Right lobe of liver (tissue), 6 donors: ENCODE measurements at regions not wholly inside any gene's neighbourhood (a gene's known extent, or its start where the extent isn't known, plus 50 kb on each side); places are given as distances from the start of the nearest gene placed in this dataset.

Experiments used
- ATAC-seq, 4 donors: fragments of 200-7000 bp; cut with Tn5 transposase; one replicate each; pipeline ENCODE4 v1.9.1; 2020; ENCODE audit warnings: mild to moderate bottlenecking in 4 of 4, moderate library complexity in 4 of 4
- DNase-seq, 3 donors: peaks; one replicate each; pipeline ENCODE4 v3.0.0-alpha.2; 2020
- H3K27ac ChIP-seq, 3 donors: fragments of 200-600 bp; one replicate each; pipeline ENCODE4 v1.8.0; 2022
- H3K27me3 ChIP-seq, 2 donors: fragments of 200-600 bp; one replicate each; pipeline ENCODE4 v1.8.0; 2022
- H3K36me3 ChIP-seq, 4 donors: fragments of 200-600 bp; sonication (generic) in 1 of 4; one replicate each; pipeline versions ENCODE4 v1.5.1 to v1.8.0; 2017 to 2022; ENCODE audit warnings: control low read depth in 1 of 4
- H3K4me1 ChIP-seq, 4 donors: fragments of 200-600 bp; sonication (generic) in 1 of 4; one replicate each; pipeline versions ENCODE4 v1.5.1 to v1.8.0; 2017 to 2022; ENCODE audit warnings: control low read depth in 1 of 4
- H3K4me3 ChIP-seq, 3 donors: fragments of 200-600 bp; one replicate each; pipeline ENCODE4 v1.8.0; 2022
- H3K9me3 ChIP-seq, 4 donors: fragments of 200-600 bp; sonication (generic) in 1 of 4; one replicate each; pipeline versions ENCODE4 v1.5.1 to v1.8.0; 2017 to 2022; ENCODE audit warnings: control low read depth in 1 of 4
- CTCF ChIP-seq, 4 donors: fragments of 200-600 bp in 3 of 4; fragments of 450-650 bp in 1 of 4; IDR thresholded peaks; one replicate each; pipeline versions ENCODE4 v1.5.1 to v1.8.0; 2016 to 2022; ENCODE audit warnings: antibody characterized with exemption in 4 of 4, mild to moderate bottlenecking in 2 of 4
- POLR2A ChIP-seq: fragments of 450-650 bp; IDR thresholded peaks from one replicate; pipeline ENCODE4 v1.6.1; 2017; ENCODE audit warnings: antibody characterized with exemption, mild to moderate bottlenecking
- WGBS: methylation state at CpG from one replicate; pipeline ENCODE4 v1.1.6; 2018; ENCODE audit warnings: low coverage, low lambda C conversion rate; ENCODE audit not compliant: insufficient coverage; ENCODE audit errors: missing lambda C conversion rate; 5-methylcytosine and 5-hydroxymethylcytosine counted together
- intact Hi-C, 2 donors: fragments of 100-400 bp; cut with DNase I; formaldehyde crosslinking; loops; one replicate each; pipeline versions ENCODE4 v1.11.2 to v1.14.1; 2022
- donor health status: DM: no; HTN: yes; CAD: no.
- donor health status: DM: no; HTN: no; CAD: no.
- donor health status: DM: no; HTN: no; CAD: no.
- donor health status: DM: no; HTN: yes; CAD: no.
- donor health status: DM: no; HTN: yes; CAD: no.

- Histone ChIP-seq H3K27me3 (no peaks in the 10 kb centered on the region), H3K4me1 (no peaks in the 10 kb centered on the region), H3K4me3 (no peak overlapping the region), H3K36me3 (no peaks in the 10 kb centered on the region), H3K9me3 (no peaks in the 10 kb centered on the region), H3K27ac (no peak overlapping the region)
- intact Hi-C loops: no loop called here
- ATAC-seq: no peak
- TF ChIP-seq POLR2A (no peak), CTCF (IDR thresholded peaks at IDR 0.05) (no peak)
- 40% methylated on average over 4 of the region's 4 CpGs for WGBS
- DNase-seq: no peak
Observed at GRCh38 chr3:76021376-76021775, 236.0 kb upstream of the ZNF717 start.

- DNase-seq: no peak
- no peak overlapping the region for H3K27ac ChIP-seq
- TF ChIP-seq POLR2A (no peak), CTCF (IDR thresholded peaks at IDR 0.05) (peak; percentile 51 to 66 (median 56))
- H3K36me3 ChIP-seq: no peaks in the 10 kb centered on the region
- WGBS: 17% methylated on average over 2 of the region's 2 CpGs
- no peak overlapping the region for H3K4me3 ChIP-seq
- H3K4me1 ChIP-seq: no peaks in the 10 kb centered on the region
- intact Hi-C loops: no loop called here
- no peaks in the 10 kb centered on the region for H3K9me3 ChIP-seq
- peak; percentile 63 to 73 (median 66) for ATAC-seq
- no peaks in the 10 kb centered on the region for H3K27me3 ChIP-seq
Observed at GRCh38 chr3:76024640-76025039, 239.3 kb upstream of the ZNF717 start.

GRCh38 chr3:76025561-76025960, 240.2 kb upstream of the ZNF717 start:
- Histone ChIP-seq H3K27me3 (no peaks in the 10 kb centered on the region), H3K4me1 (no peaks in the 10 kb centered on the region), H3K4me3 (no peak overlapping the region), H3K9me3 (no peaks in the 10 kb centered on the region), H3K36me3 (no peaks in the 10 kb centered on the region), H3K27ac (no peak overlapping the region)
- intact Hi-C loops: no loop called here
- WGBS: 40% methylated on average over 1 of the region's 1 CpG
- ATAC-seq (no peak), DNase-seq (no peak)
- TF ChIP-seq POLR2A: no peak
- TF ChIP-seq CTCF (IDR thresholded peaks at IDR 0.05): no peak

- intact Hi-C loops: no loop called here
- H3K27me3 ChIP-seq: no peaks in the 10 kb centered on the region
- H3K27ac ChIP-seq: no peak overlapping the region
- DNase-seq (no peak), ATAC-seq (no peak)
- TF ChIP-seq CTCF (IDR thresholded peaks at IDR 0.05) (no peak), POLR2A (no peak)
- H3K4me3 ChIP-seq: no peak overlapping the region
- no peaks in the 10 kb centered on the region for H3K4me1 ChIP-seq
- H3K9me3 ChIP-seq: no peaks in the 10 kb centered on the region
- no peaks in the 10 kb centered on the region for H3K36me3 ChIP-seq
Observed at GRCh38 chr3:76026379-76026778, 241.0 kb upstream of the ZNF717 start.

GRCh38 chr3:76028774-76029173, 243.4 kb upstream of the ZNF717 start:
- no peak for TF ChIP-seq POLR2A
- no peak for TF ChIP-seq CTCF (IDR thresholded peaks at IDR 0.05)
- no peaks in the 10 kb centered on the region for H3K27me3 ChIP-seq
- no peak overlapping the region for H3K27ac ChIP-seq
- no peak overlapping the region for H3K4me3 ChIP-seq
- DNase-seq (no peak), ATAC-seq (no peak)
- intact Hi-C loops: no loop called here
- H3K4me1 ChIP-seq: no peaks in the 10 kb centered on the region
- H3K36me3 ChIP-seq: no peaks in the 10 kb centered on the region
- no peaks in the 10 kb centered on the region for H3K9me3 ChIP-seq
